Neuronal stem cell (in vitro differentiated cells): ENCODE measurements at regions not wholly inside any gene's neighbourhood (a gene's known extent, or its start where the extent isn't known, plus 50 kb on each side); places are given as distances from the start of the nearest gene placed in this dataset.

Source experiments
- DNase-seq: peaks from one replicate; pipeline ENCODE4 v3.0.0-alpha.2; 2013; ENCODE audit warnings: low spot score
- H2AFZ ChIP-seq: one replicate; pipeline ENCODE4 v1.6.1; 2013; ENCODE audit warnings: mild to moderate bottlenecking, low read length, inconsistent platforms
- H2AK5ac ChIP-seq: 2 replicates; pipeline ENCODE4 v1.6.1; 2013; ENCODE audit warnings: low read depth, mild to moderate bottlenecking, inconsistent platforms, low read length, moderate library complexity, mixed read lengths
- H2BK120ac ChIP-seq: 2 replicates; pipeline ENCODE4 v1.6.1; 2013; ENCODE audit warnings: low read depth, mild to moderate bottlenecking, inconsistent platforms, low read length, moderate library complexity, mixed read lengths
- H2BK12ac ChIP-seq: one replicate; pipeline ENCODE4 v1.6.1; 2013; ENCODE audit warnings: low read length, inconsistent platforms
- H2BK15ac ChIP-seq: 2 replicates; pipeline ENCODE4 v1.6.1; 2013; ENCODE audit warnings: mild to moderate bottlenecking, low read length, inconsistent platforms, mixed read lengths
- H2BK5ac ChIP-seq: one replicate; pipeline ENCODE4 v1.6.1; 2013; ENCODE audit warnings: inconsistent platforms, mild to moderate bottlenecking, low read length, moderate library complexity
- H3K14ac ChIP-seq: one replicate; pipeline ENCODE4 v1.6.1; 2013; ENCODE audit warnings: low read length, inconsistent platforms
- H3K18ac ChIP-seq: 2 replicates; pipeline ENCODE4 v1.6.1; 2013; ENCODE audit warnings: low read length, inconsistent platforms
- H3K23ac ChIP-seq: 2 replicates; pipeline ENCODE4 v1.6.1; 2013; ENCODE audit warnings: low read depth, mild to moderate bottlenecking, mixed read lengths, low read length, inconsistent platforms; ENCODE audit not compliant: poor library complexity
- H3K27ac ChIP-seq: replicated peaks from 3 replicates; pipeline ENCODE4 v1.5.1; 2013; ENCODE audit warnings: low read length, inconsistent platforms
- H3K27me3 ChIP-seq, 3 experiments: 2 replicates each; pipeline ENCODE4 v1.6.1; 2013; ENCODE audit warnings: low read length in 3 of 3, mild to moderate bottlenecking in 2 of 3, inconsistent platforms in 1 of 3, low read depth in 1 of 3, mixed read lengths in 1 of 3, moderate library complexity in 1 of 3; ENCODE audit not compliant: control insufficient read depth in 3 of 3, insufficient read depth in 3 of 3
- H3K36me3 ChIP-seq, 2 donors: replicated peaks in 1 of 2; 2 replicates each; pipeline ENCODE4 v1.6.1; 2013; ENCODE audit warnings: low read length in 2 of 2; ENCODE audit not compliant: control insufficient read depth in 2 of 2, insufficient read depth in 2 of 2
- H3K4ac ChIP-seq: 2 replicates; pipeline ENCODE4 v1.6.1; 2013; ENCODE audit warnings: inconsistent platforms, mild to moderate bottlenecking, low read length, moderate library complexity
- H3K4me1 ChIP-seq, 2 donors: 1 replicate in 1 of 2; 2 replicates in 1 of 2; pipeline ENCODE4 v1.6.1; 2013; ENCODE audit warnings: low read length in 2 of 2, low read depth in 1 of 2; ENCODE audit not compliant: control insufficient read depth in 2 of 2, insufficient read depth in 1 of 2
- H3K4me2 ChIP-seq: one replicate; pipeline ENCODE4 v1.6.1; 2013; ENCODE audit warnings: mild to moderate bottlenecking, low read length, inconsistent platforms; ENCODE audit not compliant: insufficient read depth, poor library complexity, severe bottlenecking
- H3K4me3 ChIP-seq, 2 donors: 2 replicates each; pipeline ENCODE4 v1.5.1; 2013; ENCODE audit warnings: low read length in 2 of 2, mild to moderate bottlenecking in 2 of 2, inconsistent platforms in 1 of 2, moderate library complexity in 1 of 2
- H3K79me1 ChIP-seq: one replicate; pipeline ENCODE4 v1.6.1; 2013; ENCODE audit warnings: low read depth, mild to moderate bottlenecking, inconsistent platforms, low read length, moderate library complexity
- H3K9ac ChIP-seq: one replicate; pipeline ENCODE4 v1.6.1; 2013; ENCODE audit warnings: mild to moderate bottlenecking, low read depth, low read length, inconsistent platforms; ENCODE audit not compliant: poor library complexity
- H3K9me3 ChIP-seq, 2 donors: replicated peaks in 1 of 2; 2 replicates each; pipeline versions ENCODE3 to v1.6.1; 2013; ENCODE audit warnings: low read length in 2 of 2, mild to moderate bottlenecking in 2 of 2, inconsistent platforms in 1 of 2, low read depth in 1 of 2, mixed read lengths in 1 of 2, moderate library complexity in 1 of 2; ENCODE audit not compliant: control insufficient read depth in 2 of 2, insufficient read depth in 1 of 2
- H4K8ac ChIP-seq: one replicate; pipeline ENCODE4 v1.6.1; 2013; ENCODE audit warnings: low read depth, mild to moderate bottlenecking, inconsistent platforms, low read length, moderate library complexity
- H4K91ac ChIP-seq: one replicate; pipeline ENCODE4 v1.6.1; 2013; ENCODE audit warnings: low read length, low read depth, mild to moderate bottlenecking, inconsistent platforms; ENCODE audit not compliant: poor library complexity
- WGBS, 2 donors: extraction: QIAGEN DNeasy Blood & Tissue Kit; methylation state at CpG; one replicate each; pipeline ENCODE4 v1.1.7; 2013; ENCODE audit warnings: missing lambda C conversion rate in 2 of 2, mixed read lengths in 1 of 2; ENCODE audit not compliant: insufficient read length in 2 of 2, insufficient replicate concordance in 1 of 2; ENCODE audit errors: extremely low coverage in 2 of 2; 5-methylcytosine and 5-hydroxymethylcytosine counted together

- H3K4me1 ChIP-seq: no peaks in the 10 kb centered on the region
- H3K36me3 ChIP-seq: no peaks in the 10 kb centered on the region
- H3K4me2 ChIP-seq: no peak overlapping the region
- H4K91ac ChIP-seq: no peak overlapping the region
- peaks cover 0 to 3% of the 10 kb centered on the region in 2 donors for H3K9me3 ChIP-seq
- no peak overlapping the region for H3K18ac ChIP-seq
- no peak overlapping the region for H2AK5ac ChIP-seq
- H4K8ac ChIP-seq: no peak overlapping the region
- H3K4ac ChIP-seq: no peak overlapping the region
- WGBS, 2 donors: no CpG with 5 or more reads among the region's 3 CpGs
- no peak overlapping the region for H3K14ac ChIP-seq
- H2BK15ac ChIP-seq: no peak overlapping the region
- DNase-seq: no peak
- no peak overlapping the region for H3K23ac ChIP-seq
- H3K9ac ChIP-seq: no peak overlapping the region
- no peak overlapping the region for H2BK5ac ChIP-seq
- no peak overlapping the region for H2AFZ ChIP-seq
- no peak overlapping the region for H3K27ac ChIP-seq
- no peak overlapping the region for H2BK120ac ChIP-seq
- no peaks in the 10 kb centered on the region for H3K27me3 ChIP-seq
- H3K79me1 ChIP-seq: no peaks in the 10 kb centered on the region
- H3K4me3 ChIP-seq: no peak overlapping the region
- no peak overlapping the region for H2BK12ac ChIP-seq
Measured at GRCh38 chr7:69464035-69464434, 134.2 kb upstream of the AUTS2 start.

GRCh38 chr7:69465262-69465661 is 133.0 kb upstream of the AUTS2 start:
- Histone ChIP-seq H2BK15ac (no peak overlapping the region), H2BK120ac (no peak overlapping the region), H3K27ac (no peak overlapping the region), H4K8ac (no peak overlapping the region), H2BK12ac (no peak overlapping the region), H3K4me1 (no peaks in the 10 kb centered on the region), H2AFZ (no peak overlapping the region), H2AK5ac (no peak overlapping the region), H3K4ac (no peak overlapping the region), H3K27me3 (no peaks in the 10 kb centered on the region), H3K23ac (no peak overlapping the region), H3K4me2 (no peak overlapping the region), H3K4me3 (no peak overlapping the region), H3K18ac (no peak overlapping the region), H4K91ac (no peak overlapping the region), H3K9me3 (peaks cover 0 to 5% of the 10 kb centered on the region in 2 donors), H3K36me3 (no peaks in the 10 kb centered on the region), H3K79me1 (no peaks in the 10 kb centered on the region), H2BK5ac (no peak overlapping the region), H3K14ac (no peak overlapping the region), H3K9ac (no peak overlapping the region)
- no CpG with 5 or more reads among the region's 1 CpG for WGBS, 2 donors
- DNase-seq: no peak

GRCh38 chr7:69467826-69468225 is 130.4 kb upstream of the AUTS2 start:
- Histone ChIP-seq H4K91ac (no peak overlapping the region), H3K4ac (no peak overlapping the region), H2BK5ac (no peak overlapping the region), H3K36me3 (no peaks in the 10 kb centered on the region), H2AK5ac (no peak overlapping the region), H2AFZ (no peak overlapping the region), H3K27me3 (no peaks in the 10 kb centered on the region), H3K4me3 (no peak overlapping the region), H3K27ac (no peak overlapping the region), H3K9ac (no peak overlapping the region), H3K18ac (no peak overlapping the region), H2BK12ac (no peak overlapping the region), H3K23ac (no peak overlapping the region), H2BK15ac (no peak overlapping the region), H3K4me1 (no peaks in the 10 kb centered on the region), H3K4me2 (no peak overlapping the region), H3K14ac (no peak overlapping the region), H3K79me1 (no peaks in the 10 kb centered on the region), H2BK120ac (no peak overlapping the region), H3K9me3 (peaks cover 0 to 5% of the 10 kb centered on the region in 2 donors), H4K8ac (no peak overlapping the region)
- DNase-seq: no peak
- WGBS, 2 donors: no CpG with 5 or more reads among the region's 1 CpG

- Histone ChIP-seq H2AK5ac (no peak overlapping the region), H3K14ac (no peak overlapping the region), H3K79me1 (no peaks in the 10 kb centered on the region), H2BK15ac (no peak overlapping the region), H3K4me2 (no peak overlapping the region), H3K4ac (no peak overlapping the region), H2AFZ (no peak overlapping the region), H4K91ac (no peak overlapping the region), H3K9ac (no peak overlapping the region), H3K4me1 (no peaks in the 10 kb centered on the region), H3K23ac (no peak overlapping the region), H3K27me3 (no peaks in the 10 kb centered on the region), H2BK12ac (no peak overlapping the region), H3K4me3 (no peak overlapping the region), H2BK120ac (no peak overlapping the region), H3K27ac (no peak overlapping the region), H4K8ac (no peak overlapping the region), H3K9me3 (no peaks in the 10 kb centered on the region), H3K18ac (no peak overlapping the region), H2BK5ac (no peak overlapping the region), H3K36me3 (no peaks in the 10 kb centered on the region)
- DNase-seq: no peak
- no CpG with 5 or more reads among the region's 5 CpGs for WGBS, 2 donors
Measured at GRCh38 chr7:69476416-69476815, 121.9 kb upstream of the AUTS2 start.
